GM21529 (cell line): ENCODE measurements at regions not wholly inside any gene's neighbourhood (a gene's known extent, or its start where the extent isn't known, plus 50 kb on each side); places are given as distances from the start of the nearest gene placed in this dataset.
"Not testable (repeated sequence)": the region's sequence is repeated elsewhere in the genome, so short reads cannot be mapped to it uniquely, and the experiment has no call there.

Source experiments
- ATAC-seq: cut with Tn5 transposase; IDR thresholded peaks from one replicate; pipeline ENCODE4 v1.9.1; 2021; ENCODE audit not compliant: unreplicated experiment

DNA sequence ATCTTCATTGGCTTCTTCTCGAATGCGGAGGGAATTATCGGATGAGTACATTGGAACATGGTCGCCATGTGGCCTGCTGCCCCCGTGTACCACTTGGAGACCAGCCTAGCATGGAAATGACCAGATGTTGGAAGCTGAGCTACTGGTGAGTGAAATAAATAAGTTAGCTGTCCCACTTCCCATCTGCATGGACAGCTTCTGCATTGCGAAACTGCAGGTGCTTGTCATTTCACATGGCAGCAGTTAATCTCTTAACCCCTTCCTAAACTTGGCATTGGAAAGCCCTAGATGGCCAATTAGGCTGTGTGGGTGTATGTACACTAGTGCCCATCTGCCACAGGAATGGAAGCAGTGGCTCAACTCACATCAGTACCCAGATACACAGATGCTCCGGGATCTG, 246.6 kb upstream of the IL12B start:
- ATAC-seq: no peak

DNA sequence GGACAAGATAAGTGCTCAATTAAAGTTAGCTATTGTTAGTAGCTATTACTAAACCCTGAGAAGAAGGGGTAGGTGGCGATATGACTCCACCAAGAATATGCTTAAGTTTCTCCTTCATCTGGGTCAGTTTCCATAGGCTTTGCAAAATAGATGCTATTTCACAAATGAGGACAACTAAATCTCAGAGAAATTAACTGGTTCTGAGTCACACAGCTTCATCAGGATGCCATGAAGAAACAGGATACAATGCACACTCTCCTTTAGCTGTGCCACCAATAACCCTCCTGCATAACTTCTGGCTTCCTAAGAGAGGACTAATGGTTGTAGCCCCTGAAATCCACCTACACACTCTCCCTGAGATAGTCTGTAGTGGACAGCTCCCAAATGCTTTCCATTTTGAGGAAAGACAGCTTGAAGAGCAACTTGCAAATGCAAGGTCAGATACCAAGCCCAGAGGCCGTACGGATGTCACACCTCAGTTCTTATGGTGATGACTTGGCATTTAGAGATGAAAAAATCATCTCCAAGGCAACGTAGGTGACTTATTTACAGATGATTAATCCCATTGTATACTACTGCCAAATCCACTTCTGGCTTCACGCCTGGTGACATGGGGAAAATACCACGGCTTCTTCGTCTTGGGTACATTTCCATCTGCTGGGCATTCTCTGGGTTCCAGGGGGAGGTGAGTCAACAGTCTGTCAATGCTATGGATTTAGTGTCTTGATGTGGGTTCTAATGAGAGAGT, 251.4 kb upstream of the IL12B start:
- ATAC-seq: no peak

DNA sequence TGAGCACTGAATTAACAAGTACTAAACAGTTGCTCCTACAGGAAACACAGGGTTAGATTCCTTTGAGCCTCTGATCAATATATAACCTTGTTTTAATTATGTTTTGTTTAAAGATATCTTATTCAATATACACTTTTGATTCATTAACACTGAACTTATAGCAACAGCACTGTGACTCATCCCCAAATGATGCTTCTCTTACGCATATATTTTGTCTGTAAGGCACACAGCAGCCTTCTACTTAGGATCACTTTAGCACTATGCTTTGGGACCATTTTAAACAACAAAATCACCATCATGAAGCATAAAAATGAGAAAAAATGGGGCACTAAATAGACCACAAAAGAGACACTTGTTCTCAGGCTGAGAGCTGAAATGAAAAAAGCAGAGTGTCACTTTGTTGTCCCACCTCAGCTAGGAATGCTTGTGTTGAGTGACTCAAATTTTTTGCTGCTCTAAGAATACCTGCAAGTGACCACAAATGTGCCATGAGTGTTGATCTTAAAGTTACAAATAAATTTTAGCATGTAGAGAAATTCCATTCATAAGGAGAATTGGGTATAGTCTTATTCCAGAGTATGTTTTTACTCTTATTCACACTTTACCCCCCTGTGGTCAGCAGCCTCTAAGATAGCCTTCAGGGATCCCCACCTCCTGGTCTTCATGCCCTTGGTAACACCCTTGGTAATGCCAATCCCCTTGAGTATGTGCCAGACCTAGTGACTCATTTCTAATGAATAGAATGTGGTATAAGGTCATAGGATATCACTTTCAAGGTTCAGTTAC, 252.7 kb upstream of the IL12B start:
- ATAC-seq: no peak

DNA sequence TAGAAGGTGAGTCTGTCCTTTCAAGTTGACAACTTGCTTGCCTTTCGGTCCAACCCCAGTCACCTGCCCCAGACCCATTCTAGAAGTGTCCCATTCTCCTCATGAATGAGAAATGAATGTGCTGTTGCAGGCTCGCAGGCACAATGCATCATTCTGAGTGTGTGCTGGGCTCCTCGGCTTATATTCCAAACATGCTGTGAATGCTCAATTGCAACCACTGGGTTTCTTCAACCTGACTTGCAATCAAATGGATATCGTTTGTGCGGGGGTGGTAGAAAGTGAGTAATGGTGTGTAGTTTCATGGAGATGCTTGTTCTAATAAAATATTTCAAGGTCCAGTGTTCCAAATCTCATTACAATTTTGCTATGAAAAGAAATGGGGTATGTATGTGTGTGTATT, 256.6 kb upstream of the IL12B start:
- no peak for ATAC-seq

DNA sequence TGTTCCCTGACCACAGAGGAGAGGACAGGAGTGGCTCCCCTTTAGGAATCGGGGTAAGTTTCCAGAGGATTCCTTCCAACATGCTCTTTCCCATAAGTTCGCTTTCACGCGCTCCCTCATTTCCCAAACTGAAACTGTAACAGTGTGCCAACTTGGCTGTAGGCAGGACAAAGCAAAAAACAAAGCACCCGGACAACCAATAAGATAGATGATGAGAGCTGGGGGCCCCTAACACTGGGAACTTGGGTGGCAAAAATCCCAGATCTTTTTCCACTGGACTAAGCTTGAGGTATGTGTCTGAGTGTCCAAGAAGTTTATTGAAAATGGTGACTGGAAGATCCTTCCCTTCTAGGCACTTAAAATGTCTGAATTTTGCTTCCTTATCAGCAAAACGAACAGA, 258.7 kb upstream of the IL12B start:
- no peak for ATAC-seq

DNA sequence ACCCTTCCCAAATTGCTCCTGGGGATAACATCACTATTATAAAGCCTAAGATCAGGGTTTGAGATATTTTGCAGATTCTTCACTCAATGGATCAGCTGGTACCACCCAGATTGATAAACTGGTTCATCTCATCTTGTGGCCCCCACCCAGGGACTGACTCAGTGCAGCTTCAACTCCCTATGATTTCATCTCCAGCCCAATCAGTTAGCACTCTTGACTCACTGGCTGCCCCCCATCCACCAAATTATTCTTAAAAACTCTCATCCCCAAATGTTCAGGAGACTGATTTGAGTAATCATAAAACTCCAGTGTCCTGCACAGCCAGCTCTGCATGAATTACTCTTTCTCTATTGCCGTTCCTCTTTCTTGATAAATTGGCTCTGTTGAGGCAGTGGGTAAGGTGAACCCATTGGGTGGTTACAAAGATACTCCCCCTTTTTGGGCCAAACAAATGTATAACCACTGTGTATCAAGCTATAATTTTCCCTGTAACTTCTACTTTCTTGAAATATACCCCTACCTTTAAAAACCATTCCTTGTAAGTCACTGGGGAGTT, 263.3 kb upstream of the IL12B start:
- no peak for ATAC-seq

DNA sequence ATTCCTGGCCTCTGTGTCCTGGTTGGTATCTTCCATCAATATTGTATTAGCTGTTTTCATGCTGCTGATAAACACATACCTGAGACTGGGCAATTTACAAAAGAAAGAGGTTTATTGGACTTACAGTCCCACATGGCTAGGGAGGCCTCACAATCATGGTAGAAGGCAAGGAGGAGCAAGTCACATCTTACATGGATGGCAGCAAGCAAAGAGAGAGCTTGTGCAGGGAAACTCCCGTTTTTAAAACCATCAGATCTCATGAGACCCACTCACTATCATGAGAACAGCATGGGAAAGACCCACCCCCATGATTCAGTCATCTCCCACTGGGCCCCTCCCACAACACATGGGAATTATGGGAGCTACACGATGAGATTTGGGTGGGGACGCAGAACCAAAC, 265.3 kb upstream of the IL12B start:
- not testable (repeated sequence) for ATAC-seq

DNA sequence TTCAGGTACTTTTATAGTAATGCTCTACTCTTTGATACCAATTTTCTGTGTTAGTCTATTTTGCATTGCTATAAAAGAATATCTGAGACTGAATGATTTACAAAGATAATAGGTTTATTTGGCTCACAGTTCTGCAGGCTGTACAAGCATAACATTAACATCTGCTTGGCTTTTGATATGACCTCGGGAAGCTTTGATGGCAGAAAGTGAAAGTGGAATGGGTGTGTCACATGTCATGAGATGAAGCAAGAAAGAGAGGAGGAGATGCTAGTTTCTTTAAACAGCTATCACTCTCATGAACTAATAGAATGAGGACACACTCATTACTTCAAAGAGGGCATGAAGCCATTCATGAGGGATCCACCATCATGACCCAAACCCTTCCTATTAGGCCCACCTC, 270.9 kb upstream of the IL12B start:
- ATAC-seq: no peak

DNA sequence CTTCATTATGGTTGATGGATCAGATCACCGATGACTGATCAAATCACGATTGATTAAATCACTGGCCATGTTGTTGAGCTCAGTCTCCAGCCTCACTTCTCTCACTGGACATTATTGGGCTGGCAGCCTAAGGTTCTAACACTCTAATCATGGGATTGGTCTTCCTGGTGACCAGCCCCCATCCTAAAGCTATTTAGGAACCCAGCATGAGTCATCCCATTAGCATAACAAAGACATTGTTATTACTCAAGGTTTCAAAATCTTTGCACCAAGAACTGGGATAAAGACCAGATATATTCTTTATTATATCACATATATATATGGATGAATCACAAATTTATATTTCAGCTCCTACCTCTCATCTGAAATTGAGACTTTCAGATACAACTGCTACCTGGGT, 272.1 kb upstream of the IL12B start:
- ATAC-seq: no peak

DNA sequence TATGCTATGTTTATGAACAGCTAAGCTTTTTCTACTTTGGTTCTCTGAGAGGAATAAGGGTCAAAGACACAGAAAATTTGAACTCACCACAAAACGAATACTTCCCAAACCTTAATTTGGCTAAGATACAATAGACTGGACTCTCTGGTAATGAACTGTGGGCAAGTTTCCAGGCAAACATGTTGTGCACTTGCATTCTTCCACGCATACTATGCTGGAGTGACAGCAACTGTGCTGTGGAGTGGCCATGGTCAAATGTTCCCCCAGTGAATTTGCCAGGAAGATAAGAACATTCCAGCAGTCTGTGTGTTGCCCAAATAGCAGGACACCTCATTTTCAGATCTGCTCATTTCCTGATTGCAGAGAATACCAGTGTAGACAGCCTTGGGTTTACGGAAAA, 275.3 kb upstream of the IL12B start:
- ATAC-seq: no peak

DNA sequence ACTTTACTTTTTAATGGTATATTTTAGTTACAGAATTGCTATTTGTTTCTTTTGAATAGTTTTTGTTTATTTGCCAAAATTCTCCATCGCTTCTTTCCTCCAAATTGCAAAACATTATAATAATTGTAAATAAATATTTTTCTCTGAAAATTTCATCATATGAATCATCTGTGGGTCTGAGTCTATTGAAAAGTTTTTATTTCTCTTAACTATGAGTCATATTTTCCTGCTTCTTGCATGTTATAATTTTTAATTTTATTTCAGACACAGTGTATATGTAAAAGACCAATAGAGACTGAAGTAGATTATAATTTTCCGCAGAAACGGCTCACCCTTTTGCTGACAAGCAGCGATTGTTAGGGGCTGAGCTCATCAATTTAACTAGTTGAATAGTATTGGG, 279.1 kb upstream of the IL12B start:
- no peak for ATAC-seq

DNA sequence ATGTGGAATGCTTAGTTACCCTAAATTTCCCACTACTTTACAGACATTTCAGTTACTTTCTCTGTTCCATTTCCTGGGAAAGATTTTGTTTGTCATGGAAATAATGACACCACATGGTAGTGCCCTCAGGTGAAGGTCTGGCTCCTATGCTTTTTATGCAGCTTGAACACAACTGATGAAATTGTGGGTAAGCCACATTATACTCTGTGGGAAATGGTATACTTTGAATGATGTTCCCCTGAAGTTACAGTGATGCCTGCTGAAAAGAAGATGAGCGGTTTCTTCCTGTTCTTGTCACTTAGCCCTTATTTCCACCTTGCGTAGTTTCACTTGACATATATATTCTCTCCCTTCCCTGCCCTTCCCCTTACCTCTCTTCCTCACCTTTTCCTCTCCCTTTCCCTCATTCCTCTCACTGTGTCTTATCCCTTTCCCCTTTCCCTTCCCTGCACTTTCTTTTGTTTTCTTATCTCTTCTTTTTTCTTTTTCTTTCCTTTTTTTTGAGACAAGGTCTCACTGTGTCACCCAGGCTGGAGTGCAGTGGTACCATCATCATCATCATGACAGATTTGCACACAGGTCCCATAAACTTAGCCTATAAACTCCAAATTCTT, 280.8 kb upstream of the IL12B start:
- ATAC-seq: no peak

DNA sequence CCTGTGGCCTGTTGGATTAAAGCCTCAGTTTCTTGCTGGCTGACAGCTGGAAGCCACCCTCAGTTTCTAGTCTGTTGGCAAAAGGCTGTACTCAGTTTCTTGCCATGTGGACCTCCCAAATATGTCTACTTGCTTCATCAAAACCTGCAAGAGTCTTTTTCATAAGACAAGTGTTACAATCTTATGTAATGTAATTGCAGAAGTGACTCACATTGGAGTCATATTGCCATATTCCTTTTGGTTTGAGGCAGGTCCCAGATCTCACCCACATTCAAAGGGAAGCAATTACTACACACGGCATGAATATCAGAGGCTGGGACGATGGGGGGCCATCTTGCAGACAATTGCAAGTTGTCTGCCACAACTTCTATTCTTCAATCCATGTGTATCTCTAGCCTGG, 286.7 kb upstream of the IL12B start:
- ATAC-seq: no peak

DNA sequence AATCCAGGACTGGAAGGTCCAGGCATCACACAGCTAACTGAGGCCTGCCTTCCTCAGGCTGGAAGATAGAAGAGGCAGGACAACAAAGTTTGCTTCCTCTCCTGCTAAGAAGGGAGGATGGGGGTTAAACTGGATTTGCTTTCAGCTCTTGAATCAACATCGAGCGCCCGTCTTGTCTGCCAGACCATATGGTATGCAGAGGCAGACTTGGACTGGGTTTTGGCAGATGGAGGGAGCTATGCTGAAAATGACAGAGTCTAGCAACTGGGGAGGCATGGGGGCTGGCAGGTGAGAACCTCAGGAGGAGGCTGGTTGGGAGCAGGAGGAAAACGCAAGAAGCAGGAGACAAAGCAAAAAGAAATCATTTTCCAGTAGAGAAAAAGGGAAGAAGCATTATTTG, 289.5 kb upstream of the IL12B start:
- no peak for ATAC-seq

DNA sequence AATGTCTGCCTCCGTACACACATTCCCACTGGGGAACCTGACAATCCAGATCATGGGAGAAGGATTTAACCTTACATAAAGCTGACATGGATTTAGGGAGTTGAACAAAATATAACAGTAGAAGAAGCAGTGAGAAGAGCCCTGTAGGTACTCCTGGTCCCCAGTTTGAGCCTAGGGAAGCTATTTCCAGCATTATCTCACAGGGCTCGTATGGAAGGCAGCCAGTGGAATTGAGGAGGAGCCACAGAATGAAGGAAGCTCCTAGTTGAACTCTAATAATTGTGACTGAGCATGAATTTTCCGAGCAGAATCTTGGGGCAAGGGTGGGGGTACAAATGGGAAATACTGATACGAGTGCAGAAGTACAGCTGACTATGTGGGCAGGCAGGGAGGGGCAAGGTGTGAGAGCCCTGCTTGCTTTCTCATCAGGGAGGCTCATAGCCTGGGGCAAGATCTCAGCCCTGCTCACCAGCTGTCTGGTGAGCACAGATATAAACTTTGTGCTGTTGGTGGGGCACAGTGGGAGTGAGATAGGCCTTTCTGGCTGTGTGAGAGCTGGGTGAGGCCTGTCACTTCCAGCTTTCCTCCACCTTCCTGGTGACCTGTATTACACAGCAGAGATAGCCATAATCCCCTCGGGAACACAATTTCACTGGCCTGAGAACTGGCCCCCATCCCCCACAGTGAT, 290.7 kb upstream of the IL12B start:
- no peak for ATAC-seq

DNA sequence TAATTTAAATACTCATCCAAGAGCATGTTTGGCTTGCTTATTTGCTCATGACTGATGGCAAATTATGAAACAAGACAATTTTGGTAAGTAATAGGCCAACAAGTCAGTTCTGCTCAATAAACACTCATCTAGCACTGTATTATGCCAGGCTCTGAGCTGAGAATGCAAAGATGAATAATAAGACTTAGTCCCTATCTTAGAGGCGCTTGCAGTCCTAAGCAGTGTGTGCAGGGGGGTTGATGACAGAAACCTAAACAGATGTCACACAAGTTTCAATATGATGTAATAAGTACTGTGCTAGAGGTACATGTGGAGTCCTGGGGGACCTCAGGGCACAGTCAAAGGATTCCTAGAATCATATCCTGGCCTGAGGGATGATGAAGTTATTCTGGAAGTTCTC, 287.6 kb upstream of the ADRA1B start:
- ATAC-seq: no peak

DNA sequence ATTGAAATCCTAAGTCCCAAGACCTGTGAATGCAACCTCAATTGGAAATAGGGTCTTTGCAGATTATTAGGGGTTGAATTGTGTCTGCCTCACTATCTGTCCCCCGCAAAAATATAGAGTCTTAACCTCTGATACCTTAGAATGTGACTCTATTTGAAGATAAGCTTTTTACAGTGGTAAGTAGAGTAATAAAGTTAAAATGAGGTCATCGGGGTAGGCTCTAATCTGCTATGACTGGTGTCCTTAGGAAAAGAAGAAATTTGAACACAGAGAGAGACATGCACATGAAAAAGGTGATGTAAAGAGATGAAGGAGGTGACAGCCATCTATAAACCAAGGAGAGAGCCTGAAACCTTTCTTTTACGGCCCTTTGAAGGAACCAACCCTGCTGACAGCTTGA, 287.1 kb upstream of the ADRA1B start:
- no peak for ATAC-seq

DNA sequence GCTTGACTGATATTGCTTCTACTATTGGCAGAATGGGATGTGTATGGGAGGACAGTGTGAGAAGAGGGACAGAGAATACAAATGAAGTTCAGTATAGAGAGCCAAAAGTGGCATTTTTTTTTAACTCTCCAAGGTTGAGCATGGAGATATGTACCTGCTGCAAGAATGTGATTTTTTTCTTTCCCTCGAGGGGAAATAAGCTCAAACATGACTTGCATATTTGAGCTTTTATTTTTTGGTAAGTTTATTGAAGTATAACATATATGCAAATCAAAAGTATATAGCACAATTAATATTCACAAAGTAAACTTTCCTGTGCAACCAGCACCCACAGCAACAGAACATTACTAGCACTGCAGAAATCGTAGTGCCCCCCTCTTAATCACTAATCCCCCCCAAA, 285.7 kb upstream of the ADRA1B start:
- no peak for ATAC-seq

DNA sequence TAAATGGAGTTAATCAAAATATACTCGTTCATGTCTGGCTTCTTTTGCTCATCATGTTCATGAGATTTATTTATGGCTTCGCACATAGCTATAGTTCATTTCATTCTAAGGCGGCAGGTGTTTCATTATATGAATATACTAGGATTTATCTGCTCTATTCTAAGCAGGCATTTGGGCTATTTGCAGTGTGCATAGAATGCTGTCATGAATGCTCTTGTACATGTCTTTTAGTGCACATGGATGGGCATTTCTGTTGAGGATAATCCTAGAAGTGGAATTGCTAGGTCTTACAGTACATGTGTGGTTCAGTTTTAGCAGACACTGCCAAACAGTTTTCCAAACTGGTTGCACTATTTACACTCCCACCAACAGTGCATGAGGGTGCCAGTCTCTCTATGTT, 285.3 kb upstream of the ADRA1B start:
- ATAC-seq: no peak

DNA sequence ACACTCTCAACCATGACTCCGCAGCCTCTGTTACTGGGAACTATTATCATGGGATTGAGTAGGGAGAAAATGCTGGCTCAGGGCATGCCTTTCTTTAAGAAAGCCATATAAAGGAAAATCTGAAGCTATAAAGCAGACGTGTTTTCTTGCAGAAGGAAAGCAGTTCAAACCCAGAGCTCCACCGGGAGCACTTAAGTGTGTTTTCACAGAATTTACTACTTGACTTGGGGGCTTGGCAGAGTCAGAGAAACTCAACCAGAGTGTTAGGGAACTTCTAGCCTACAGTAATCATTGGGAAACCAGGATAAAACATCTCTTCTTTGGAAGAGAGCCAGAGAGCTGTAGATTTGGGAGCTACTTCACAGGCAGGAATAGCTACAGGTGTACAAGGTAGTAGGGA, 283.4 kb upstream of the ADRA1B start:
- ATAC-seq: no peak

DNA sequence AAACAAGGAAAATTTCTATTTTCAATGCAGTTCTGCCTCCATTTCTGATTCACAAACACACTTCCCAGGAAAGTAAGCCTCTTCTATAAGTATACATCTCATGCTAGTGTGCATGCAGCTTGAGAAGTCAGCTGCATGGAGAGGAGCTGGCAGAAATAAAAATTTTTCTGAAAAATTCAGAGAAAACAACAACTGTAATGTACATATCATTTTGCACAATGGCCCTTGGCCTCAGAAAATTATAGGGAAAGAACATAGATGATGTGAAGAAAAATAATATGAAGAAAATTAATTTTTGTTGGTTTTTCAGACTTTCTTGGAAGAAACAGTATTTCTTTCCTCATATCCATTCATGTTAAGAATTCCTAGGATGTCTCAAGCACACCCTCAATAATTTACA, 277.8 kb upstream of the ADRA1B start:
- no peak for ATAC-seq
